HEK293 (cell line): ENCODE measurements at regions not wholly inside any gene's neighbourhood (a gene's known extent, or its start where the extent isn't known, plus 50 kb on each side); places are given as distances from the start of the nearest gene placed in this dataset.

ENCODE experiments used
- SCRT1 ChIP-seq: fragments of 450-650 bp; formaldehyde crosslinking; IDR thresholded peaks from 2 replicates; pipeline ENCODE4 v1.5.1; 2016; ENCODE audit warnings: missing biosample characterization, missing genetic modification characterization, borderline replicate concordance
- TRIM28 ChIP-seq: IDR thresholded peaks from 2 replicates; pipeline ENCODE4 v1.6.1; 2011; ENCODE audit warnings: low read length, control low read depth, borderline replicate concordance
- ZNF138 ChIP-seq: fragments of 450-650 bp; formaldehyde crosslinking; IDR thresholded peaks from 2 replicates; pipeline ENCODE4 v1.5.1; 2016; ENCODE audit warnings: missing biosample characterization, missing genetic modification characterization, borderline replicate concordance
- TF ChIP-seq, protein P1 (sequence below): fragments of 450-650 bp; formaldehyde crosslinking; IDR thresholded peaks from 2 replicates; pipeline ENCODE4 v1.5.1; 2016; ENCODE audit warnings: missing biosample characterization, missing genetic modification characterization
- TF ChIP-seq, protein P2 (sequence below): fragments of 450-650 bp; formaldehyde crosslinking; IDR thresholded peaks from 2 replicates; pipeline ENCODE4 v1.5.1; 2016; ENCODE audit warnings: missing biosample characterization, missing genetic modification characterization

DNA sequence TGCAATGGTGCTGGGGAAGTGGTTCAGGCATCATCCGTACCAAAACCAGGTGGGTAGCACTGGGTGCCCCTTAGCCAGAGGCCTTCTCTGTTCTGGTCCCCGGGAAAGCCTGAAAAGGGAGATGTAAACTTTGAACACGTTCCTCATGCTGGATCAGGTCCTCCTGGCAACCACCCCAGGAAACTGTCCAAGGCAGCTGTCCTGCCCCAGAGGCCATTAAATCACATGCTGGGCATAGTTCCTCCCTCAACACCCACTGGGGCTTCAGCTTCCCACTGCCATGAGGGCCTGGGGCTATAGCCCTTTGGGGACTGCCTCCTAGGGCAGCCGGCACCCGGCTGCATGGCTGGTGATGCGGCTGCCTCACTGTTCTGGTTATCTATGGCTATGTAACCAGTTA is 228.9 kb upstream of the MVB12B start:
- TF ChIP-seq, protein P1, sequence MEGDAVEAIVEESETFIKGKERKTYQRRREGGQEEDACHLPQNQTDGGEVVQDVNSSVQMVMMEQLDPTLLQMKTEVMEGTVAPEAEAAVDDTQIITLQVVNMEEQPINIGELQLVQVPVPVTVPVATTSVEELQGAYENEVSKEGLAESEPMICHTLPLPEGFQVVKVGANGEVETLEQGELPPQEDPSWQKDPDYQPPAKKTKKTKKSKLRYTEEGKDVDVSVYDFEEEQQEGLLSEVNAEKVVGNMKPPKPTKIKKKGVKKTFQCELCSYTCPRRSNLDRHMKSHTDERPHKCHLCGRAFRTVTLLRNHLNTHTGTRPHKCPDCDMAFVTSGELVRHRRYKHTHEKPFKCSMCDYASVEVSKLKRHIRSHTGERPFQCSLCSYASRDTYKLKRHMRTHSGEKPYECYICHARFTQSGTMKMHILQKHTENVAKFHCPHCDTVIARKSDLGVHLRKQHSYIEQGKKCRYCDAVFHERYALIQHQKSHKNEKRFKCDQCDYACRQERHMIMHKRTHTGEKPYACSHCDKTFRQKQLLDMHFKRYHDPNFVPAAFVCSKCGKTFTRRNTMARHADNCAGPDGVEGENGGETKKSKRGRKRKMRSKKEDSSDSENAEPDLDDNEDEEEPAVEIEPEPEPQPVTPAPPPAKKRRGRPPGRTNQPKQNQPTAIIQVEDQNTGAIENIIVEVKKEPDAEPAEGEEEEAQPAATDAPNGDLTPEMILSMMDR (tag by site-specific recombination) = no peak
- TF ChIP-seq ZNF138 = no peak
- TF ChIP-seq TRIM28 = no peak
- no peak for TF ChIP-seq SCRT1 (tag by site-specific recombination)
- TF ChIP-seq, protein P2, sequence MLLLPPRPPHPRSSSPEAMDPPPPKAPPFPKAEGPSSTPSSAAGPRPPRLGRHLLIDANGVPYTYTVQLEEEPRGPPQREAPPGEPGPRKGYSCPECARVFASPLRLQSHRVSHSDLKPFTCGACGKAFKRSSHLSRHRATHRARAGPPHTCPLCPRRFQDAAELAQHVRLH (tag by site-specific recombination) = no peak
